ENCODE measurements at regions not wholly inside any gene's neighbourhood (a gene's known extent, or its start where the extent isn't known, plus 50 kb on each side); places are given as distances from the start of the nearest gene placed in this dataset.
"Not testable (repeated sequence)": the region's sequence is repeated elsewhere in the genome, so short reads cannot be mapped to it uniquely, and the experiment has no call there.

DNA sequence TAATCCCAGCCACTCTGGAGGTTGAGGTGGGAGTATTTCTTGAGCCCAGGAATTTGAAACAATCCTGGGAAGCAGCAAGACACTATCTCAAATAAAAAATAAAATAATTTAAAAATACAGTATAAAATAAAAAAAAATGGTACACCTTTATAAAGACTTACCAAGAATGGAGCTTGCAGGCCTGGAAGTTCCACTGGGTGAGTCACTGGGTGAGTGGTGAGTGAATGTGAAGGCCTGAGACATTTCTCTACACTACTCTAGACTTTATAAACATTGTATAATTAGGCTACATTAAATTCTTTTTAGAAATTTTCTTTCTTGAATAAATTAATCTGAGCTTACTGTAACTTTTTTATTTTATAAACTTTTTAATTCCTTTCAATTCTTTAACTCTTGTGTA lies 609.1 kb upstream of the BCHE start:
- no peak for DNase-seq (ENCODE audit: low spot score)

DNA sequence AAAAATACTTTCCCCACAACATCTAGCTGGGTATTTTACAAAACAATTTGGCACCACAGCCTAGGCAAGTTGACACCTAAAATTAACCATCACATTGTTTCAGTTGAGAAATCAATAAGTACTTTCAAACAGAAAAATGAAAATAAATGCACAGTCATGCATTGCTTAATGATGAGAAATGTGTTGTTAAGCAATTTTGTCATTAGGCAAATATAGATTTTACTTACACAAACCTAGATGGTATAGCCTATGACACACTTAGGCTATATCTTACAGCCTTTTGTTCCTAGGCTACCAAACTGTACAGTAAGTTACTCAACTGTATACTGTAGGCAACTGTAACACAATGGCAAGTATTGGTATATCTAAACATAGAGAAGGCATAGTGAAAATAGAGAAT lies 608.6 kb upstream of the BCHE start:
- no peak for DNase-seq (ENCODE audit: low spot score)

DNA sequence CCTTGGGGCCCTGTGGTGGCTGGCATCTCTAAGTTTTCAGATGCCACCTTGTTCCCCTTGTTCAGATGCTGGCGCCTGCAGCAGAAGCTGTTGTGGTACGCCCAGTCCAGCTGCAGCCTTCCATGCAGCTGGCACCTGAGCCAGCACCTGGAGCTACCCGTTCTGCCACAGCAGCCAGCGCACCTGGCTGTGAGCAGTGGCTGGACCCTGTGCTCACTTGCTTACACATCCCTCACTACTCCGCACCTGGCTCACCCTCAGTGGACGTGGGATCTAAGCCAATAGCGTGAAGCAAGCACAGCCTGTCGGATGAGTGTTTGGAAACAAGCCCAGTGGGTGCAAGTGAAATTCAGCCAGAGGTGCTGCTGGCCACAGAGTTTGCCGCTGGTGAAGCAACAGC lies 607.5 kb upstream of the BCHE start:
- DNase-seq (ENCODE audit: low spot score): no peak

DNA sequence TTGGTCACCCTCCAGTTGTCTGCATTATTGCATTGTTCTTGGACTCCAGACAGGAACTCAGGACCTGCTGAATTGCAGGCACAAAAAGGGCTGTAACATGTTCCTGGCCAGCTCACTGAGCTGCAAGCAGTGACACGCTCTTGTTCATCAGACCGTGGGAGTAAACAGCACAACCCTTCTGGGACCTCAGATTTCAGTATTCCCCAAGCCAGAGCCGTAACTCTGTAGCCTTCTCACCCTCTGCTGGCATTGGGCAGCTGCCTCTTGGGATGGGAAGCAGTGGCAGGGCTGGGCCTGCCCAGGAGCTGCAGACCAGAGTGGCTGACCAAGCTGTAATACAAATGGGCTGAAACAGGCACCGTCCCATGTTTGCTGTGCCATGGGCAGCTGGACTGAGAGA lies 607.1 kb upstream of the BCHE start:
- no peak for DNase-seq (ENCODE audit: low spot score)

DNA sequence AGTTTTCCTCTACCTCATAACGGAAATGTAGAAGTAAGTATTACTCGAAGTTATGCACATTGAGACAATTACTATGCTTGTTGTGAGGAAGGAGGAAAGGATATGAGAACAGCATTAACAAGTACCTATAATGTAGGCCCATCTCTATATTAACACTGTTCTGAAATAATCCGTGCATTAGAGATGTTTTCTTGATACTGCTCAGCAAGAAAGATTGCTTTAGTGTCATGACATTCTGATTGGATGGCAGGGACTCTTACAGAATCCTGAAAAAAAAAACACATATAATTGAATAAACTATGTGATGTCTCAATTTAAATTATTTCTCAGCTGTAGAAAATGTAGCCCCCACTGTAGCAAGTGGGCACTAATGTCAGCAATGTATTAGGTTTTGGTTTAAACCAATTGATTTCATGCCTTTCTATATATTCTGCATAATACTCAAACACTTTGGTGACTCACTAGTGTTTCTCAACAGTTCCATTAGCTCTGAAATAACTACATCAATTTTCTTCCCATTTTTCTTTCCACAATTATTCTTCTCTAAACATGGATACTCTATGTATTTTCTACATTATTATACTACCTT lies 598.3 kb upstream of the BCHE start:
- DNase-seq (ENCODE audit: low spot score): no peak

DNA sequence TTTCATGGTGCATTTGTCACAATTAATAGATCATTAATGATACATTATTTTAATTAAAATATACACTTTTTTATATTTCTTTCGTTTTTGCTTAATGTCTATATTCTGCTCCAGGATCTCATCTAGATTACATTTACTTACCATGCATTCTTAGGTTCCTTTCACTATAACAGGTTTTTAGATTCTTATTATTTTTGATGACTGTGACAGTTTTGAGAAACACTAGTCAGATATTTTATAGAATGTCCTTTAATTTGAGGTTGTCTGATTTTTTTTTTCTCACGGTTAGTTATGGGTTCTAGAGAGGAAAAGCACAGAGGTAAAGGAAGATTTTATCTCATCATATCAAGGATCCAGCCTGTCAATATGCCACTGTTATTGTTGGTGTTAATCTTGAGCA lies 595.8 kb upstream of the BCHE start:
- no peak for DNase-seq (ENCODE audit: low spot score)

DNA sequence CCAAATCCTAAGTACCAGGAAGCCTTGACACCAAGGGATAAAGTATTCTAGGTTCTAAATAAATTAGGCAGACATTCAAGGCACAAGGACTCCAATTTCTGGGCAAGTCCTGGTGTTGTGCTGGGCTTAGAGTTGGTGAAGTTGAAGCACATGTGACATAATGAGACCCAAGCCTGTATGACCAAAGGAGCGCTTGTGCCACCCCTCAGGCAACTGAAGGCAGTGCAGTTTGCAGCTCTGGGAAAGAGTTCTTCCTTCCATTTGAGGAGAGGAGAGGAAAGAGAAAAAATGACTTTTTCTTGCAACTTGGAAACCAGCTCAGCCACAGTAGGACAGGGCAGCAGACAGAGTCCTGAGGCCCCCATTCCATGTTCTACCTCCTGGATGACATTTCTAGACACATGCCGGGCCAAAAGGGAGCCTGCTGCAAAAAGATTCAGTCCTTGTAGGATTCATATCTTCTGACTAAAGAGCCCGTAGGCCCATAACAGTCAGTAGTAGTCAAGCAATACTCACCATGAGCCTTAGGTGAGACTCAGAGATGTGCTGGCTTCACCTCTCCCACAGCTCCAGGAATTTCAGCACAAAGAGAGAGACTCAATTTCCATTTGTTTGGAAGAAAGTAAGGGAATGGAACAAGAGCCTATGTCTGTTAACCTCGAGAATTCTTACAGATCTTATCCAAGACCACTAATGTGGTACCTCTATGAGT lies 588.8 kb upstream of the BCHE start:
- no peak for DNase-seq (ENCODE audit: low spot score)

DNA sequence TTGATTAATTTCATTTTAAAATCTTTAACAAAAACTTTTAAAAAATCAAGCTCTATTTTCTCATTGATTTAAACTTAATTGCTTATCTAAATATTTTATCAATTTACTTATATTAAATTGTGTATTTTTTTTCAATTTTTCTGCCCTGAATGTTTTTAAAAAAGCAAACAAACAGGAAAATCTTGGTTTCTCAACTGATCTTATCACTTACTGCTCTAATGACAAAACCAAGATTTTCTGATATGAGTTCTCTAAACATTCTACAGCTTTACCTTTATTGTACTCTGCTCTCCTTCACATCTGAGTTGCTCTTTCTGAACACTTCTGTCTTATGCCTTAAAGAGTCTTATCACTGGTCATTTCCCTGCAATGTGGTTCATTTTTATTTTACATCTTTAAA lies 587.8 kb upstream of the BCHE start:
- DNase-seq (ENCODE audit: low spot score): no peak

DNA sequence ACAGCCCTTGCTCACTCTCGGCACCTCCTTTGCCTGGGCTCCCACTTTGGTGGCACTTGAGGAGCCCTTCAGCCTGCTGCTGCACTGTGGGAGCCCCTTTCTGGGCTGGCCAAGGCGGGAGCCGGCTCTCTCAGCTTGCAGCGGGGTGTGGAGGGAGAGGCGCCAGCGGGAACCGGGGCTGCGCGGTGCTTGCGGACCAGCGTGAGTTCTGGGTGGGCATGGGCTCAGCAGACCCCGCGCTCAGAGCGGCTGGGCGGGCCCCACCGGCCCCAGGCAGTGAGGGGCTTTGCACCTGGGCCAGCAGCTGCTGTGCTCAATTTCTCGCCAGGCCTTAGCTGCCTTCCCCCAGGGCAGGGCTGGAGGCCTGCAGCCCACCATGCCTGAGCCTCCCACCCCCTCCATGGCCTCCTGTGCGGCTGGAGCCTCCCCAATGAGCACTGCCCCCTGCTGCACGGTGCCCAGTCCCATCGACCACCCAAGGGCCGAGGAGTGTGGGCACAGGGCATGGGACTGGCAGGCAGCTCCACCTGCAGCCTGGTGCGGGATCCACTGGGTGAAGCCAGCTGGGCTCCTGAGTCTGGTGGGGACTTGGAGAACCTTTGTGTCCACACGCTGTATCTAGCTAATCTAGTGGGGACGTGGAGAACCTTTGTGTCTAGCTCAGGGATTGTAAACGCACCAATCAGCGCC lies 586.7 kb upstream of the BCHE start:
- DNase-seq (ENCODE audit: low spot score): not testable (repeated sequence)

DNA sequence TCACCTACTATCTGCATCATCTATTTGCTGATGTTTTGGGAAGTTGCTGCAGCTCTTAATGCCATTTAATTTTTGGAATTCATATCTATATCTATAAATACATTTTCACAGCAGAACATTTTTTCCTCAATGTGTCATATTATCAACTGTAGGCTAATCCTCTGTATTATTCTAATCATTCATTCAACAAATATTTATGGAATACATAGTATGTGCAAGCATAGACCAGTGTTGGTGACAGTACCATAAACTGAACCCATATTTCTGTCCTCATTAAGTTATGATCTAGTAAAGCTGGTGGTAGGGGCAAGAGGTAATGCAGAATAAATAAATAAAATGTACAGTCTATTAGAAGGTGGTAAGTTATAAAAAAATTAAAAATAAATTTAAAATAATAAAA lies 585.3 kb upstream of the BCHE start:
- no peak for DNase-seq (ENCODE audit: low spot score)

DNA sequence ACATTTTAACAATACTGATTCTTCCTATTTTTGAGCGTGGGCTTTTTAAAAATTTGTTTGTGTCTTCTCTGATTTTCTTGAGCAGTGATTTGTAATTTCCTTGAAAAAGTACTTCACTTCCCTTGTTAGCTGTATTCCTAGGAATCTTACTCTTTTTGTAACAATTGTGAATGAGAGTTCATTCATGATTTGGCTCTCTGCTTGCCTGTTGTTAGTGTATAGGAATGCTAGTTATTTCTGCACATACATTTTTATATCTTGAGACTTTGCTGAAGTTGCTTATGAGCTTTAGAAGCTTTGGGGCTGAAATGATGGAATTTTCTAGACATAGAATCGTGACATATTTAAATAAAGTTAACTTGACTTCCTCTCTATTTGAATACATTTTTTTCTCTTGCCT lies 582.8 kb upstream of the BCHE start:
- no peak for DNase-seq (ENCODE audit: low spot score)

DNA sequence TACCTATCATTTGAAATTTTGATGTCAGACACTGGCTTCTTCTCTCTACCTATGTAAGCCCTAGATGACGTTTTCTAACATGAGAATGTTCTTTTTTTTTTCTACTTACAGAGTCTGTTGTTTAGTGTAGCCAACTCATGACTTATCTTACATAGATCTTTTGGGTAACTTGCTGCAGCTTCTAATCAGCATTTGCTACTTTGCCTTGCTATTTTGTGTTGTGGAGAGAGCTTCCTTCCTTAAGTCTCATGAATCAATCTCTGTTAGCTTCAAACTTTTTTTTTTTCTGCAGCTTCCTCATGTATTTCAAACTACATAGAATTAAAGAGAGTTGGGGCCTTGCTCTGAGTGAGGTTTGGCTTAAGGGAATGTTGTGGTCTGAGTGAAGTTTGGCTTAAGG lies 568.7 kb upstream of the BCHE start:
- DNase-seq (ENCODE audit: low spot score): no peak

DNA sequence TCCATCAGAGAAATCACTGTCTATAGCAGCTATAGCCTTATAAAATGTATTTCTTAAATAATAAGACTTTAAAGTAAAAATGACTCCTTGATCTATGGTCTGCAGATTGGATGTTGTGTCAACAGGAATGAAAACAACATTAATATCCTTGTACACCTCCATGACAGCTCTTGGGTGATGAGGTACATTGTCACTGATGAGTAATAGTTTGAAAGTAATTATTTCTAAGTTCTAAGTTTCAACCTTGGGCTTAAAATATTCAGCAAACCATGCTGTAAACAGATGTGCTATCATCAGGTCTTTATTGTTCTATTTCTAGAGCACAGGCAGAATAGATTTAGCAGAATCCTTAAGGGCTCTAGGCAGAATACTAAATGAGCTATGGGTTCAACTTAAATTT lies 568.2 kb upstream of the BCHE start:
- no peak for DNase-seq (ENCODE audit: low spot score)

DNA sequence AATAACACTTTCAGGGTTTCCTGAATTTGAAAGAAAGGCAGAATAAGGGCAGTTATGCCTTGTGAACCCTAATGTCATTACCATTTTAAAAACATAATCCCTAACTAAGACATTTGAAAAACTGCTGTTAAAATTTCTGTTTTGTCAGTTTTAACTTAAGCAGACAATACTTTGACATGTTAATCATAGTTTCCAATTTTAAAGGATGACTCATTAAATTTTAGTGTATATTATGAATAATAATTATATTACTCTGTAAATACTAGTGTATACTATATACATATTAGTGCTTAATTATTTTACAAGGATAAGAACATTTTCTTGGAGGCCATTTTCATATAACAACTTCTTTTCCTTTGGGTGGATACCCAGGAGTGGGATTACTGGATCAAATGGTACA lies 553.1 kb upstream of the BCHE start:
- no peak for DNase-seq (ENCODE audit: low spot score)

DNA sequence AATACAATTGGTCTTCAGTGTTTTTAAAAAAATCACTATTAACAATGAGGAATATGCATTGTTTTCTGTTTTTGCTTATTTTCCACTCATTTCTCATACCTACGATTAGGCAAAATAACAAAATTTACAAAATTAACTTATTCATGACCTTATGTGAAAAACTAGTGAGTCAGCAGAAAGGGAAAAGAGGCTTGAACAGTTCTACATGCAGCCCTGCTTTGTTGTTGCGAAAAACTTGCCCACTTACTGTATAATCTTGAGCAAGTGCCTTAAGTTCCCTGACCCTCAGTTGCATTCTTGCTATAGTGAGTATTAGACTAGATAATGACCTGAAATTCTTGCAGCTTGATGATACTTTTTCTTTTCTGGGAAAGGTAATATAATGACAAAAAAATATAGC lies 551.1 kb upstream of the BCHE start:
- DNase-seq (ENCODE audit: low spot score): no peak

DNA sequence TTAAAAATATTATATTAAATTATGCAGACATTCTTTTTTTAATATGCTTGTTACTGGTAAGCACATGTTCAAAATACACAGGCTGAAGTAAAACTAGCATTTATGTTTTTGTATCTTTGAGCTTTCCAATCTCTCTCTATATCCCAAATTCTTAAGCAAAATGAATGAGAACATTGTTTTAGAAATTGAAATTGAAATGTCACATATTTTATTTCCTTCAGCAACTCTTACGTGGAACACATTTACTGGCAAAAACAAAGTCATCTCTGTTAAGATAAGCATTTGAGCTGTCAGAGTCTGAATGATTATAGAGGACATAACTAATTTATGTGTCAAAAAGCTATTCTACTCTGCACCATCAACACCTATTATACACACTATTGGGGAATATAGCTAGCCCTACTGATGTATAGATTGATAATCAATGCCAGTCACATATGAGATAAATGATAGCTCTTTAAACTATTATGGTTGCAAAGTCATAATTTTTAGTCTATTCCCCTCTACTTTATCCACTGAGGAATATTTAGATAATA lies 535.4 kb upstream of the BCHE start:
- no peak for DNase-seq (ENCODE audit: low spot score)

DNA sequence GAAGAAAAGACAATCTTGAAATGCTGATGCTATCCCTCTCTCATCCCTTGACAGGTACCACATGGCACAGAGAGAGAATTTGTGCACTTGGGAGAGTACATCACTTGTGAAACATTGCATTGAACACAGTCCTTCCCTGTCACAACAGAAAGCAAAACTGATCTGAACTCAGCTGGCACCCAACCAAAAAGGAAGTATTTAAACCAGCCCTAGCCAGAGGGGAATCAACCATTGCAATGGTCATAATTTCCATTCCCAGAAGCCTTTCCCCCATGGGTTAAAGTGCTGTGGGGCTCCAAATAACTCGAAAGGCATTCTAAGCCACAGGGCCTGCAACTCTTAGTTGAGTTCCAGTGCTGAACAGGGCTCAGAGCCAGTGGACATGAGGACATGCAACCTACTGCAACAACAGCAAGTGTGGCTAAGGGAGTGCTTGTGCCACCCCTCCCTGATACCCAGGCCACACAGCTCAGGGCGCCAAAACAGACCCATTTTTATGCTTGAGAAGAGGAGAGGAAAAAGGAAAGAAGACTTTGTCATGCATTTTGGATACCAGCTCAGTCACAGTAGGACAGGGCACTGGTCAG lies 530.8 kb upstream of the BCHE start:
- DNase-seq (ENCODE audit: low spot score): no peak

DNA sequence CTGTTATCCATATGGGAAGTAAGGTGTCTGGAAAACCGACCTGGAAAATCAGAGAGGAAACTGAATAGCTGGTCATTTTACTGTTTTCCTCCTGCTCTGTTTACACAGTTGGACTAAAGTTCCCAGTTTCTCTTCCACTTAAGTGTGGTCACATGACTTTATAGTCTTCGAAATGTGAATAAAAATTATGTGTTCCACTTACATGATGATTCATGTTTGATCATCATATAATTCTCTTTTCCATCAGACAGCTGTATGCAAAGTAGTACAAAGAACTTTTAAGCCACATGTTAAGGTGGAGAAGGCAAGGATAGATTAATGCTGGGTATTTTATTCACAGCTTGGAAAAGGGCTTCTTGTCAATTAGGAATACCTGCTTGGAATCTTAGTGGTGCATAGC lies 525.5 kb upstream of the BCHE start:
- DNase-seq (ENCODE audit: low spot score): no peak

DNA sequence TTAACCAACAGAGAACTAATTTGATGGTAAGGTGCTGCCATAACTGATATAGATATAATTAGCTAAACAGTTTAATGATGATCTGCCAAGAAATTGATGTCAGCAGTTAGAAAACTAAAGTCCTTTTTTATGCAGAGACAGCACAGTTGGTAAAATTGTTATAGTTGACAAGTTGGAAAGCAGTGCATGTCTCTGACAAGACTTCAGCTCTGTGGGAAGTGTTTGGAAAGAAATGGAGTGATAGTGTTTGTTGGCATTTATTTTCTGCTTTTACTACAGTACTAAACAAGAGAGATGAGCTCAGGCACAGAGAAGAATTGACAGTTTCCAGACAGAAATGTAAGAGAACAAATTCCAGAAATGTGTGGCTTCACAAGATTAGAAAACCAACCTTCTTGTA lies 523.5 kb upstream of the BCHE start:
- DNase-seq (ENCODE audit: low spot score): no peak

DNA sequence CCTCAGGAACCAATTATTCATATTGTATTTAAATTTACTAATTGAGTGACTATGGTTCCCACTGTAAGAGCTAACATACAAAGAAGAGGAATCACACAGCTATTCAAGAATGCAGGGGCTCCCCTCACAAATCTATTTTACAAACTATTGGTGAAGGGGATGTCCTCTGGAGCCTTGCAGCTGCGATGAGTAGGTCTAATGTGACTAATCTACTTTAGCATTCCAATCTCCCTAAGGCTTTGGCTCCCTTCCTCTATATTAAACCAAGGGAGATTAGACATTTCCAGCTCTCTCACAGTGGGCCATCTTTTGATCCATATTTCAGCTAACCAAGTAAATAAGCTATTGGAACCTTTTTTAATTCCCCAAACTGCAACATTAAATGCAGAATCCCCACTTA lies 514.2 kb upstream of the BCHE start:
- no peak for DNase-seq (ENCODE audit: low spot score)

DNA sequence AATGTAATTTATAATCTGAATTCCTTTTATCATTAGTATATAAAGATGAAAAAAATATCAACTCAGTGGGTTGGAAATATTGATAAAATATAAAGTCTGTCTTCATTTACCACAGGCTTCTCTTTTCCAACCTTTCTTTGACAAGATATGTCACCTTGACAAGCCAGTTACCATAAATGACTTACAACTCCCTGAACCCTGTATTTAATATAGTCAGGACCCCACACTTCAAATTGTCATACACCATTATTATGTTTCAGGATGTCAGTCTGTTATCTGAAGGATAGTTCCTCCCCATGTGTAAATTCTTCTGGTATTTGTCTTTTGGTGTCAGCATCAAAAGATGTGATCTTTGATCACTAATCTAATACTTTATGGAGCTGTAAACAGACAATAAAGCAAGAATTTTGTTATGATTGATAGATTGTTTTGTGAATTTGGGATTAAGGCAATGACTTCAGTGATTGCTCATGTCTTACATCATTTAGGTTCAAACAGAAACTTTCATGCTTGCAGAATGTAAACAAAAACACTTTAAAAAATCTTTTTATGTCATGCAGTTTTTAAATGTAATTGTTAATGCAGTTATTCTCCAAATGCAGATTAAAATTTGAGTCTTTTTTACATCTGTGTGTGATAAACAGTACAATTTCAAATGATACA lies 503.5 kb upstream of the BCHE start:
- DNase-seq (ENCODE audit: low spot score): no peak

DNA sequence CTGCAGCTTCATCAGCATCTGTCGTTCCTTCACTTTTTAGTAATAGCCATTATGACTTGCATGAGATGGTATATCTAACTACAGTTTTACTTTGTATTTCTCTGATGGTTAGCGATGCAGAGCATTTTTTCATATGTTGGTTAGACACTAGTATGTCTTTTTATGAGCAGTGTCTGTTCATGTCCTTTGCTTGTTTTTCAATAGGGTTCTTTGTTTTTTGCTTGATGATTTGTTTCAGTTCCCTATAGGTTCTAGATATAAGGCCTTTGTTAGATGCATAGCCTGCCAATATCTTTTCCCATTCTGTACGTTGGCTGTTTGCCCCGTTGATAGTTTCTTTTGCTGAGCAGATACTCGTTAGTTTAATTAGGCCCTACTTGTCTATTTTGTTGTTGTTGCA lies 487.2 kb upstream of the BCHE start:
- DNase-seq (ENCODE audit: low spot score): no peak

DNA sequence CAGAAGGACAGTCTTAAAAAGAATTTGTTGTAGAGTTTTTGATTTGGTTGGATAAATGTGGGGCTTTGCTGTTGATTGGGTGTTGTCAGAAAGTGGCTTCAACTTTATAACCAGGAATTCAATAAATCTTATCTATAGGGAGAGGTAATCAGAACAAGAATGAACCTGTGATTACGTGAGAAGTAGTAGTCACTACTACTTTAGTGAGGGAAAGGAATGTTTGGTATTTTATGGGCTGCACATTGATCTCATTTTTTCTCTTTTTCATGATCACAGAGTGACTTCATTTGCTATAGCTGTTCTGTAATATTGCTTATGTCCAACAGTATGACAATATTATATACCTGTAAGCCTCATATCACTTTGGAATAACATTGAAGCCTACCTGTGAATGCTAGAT lies 485.2 kb upstream of the BCHE start:
- no peak for DNase-seq (ENCODE audit: low spot score)

Data from pons (tissue), 1 donor.